DOHH2 (cell line): ENCODE measurements at regions not wholly inside any gene's neighbourhood (a gene's known extent, or its start where the extent isn't known, plus 50 kb on each side); places are given as distances from the start of the nearest gene placed in this dataset.

ENCODE experiments used
- H3F3A ChIP-seq: fragments of 200-600 bp; sonication (generic), shearing (Covaris generic); 2 replicates; pipeline ENCODE4 v1.6.0; 2016; ENCODE audit warnings: antibody characterized with exemption, mild to moderate bottlenecking; ENCODE audit not compliant: control insufficient read depth, insufficient read depth
- H3K27ac ChIP-seq: fragments of 200-600 bp; sonication (generic); 2 replicates; pipeline ENCODE4 v1.5.1; 2014; ENCODE audit warnings: low read depth, mild to moderate bottlenecking, low read length, moderate library complexity
- H3K27me3 ChIP-seq: fragments of 200-600 bp; sonication (generic); 2 replicates; pipeline ENCODE4 v1.6.1; 2014; ENCODE audit warnings: mild to moderate bottlenecking, low read length, mixed read lengths; ENCODE audit not compliant: control insufficient read depth
- H3K36me3 ChIP-seq: fragments of 200-600 bp; sonication (generic); 2 replicates; pipeline ENCODE4 v1.6.1; 2014; ENCODE audit warnings: mild to moderate bottlenecking, low read length, moderate library complexity, mixed read lengths; ENCODE audit not compliant: control insufficient read depth
- H3K4me1 ChIP-seq: fragments of 200-600 bp; sonication (generic); 2 replicates; pipeline ENCODE4 v1.6.1; 2014; ENCODE audit warnings: mild to moderate bottlenecking, low read length, mixed read lengths; ENCODE audit not compliant: control insufficient read depth
- H3K4me2 ChIP-seq: fragments of 200-600 bp; sonication (generic); 2 replicates; pipeline ENCODE4 v1.6.0; 2014; ENCODE audit warnings: mild to moderate bottlenecking, low read length, moderate library complexity
- H3K4me3 ChIP-seq: fragments of 200-600 bp; sonication (generic); 2 replicates; pipeline ENCODE4 v1.5.1; 2014; ENCODE audit warnings: mild to moderate bottlenecking, low read length, mixed read lengths
- H3K79me2 ChIP-seq: fragments of 200-600 bp; sonication (generic); 2 replicates; pipeline ENCODE4 v1.6.1; 2014; ENCODE audit warnings: mild to moderate bottlenecking, low read length, mixed read lengths; ENCODE audit not compliant: control insufficient read depth
- H3K9me2 ChIP-seq: fragments of 200-600 bp; sonication (generic); replicated peaks from 2 replicates; pipeline ENCODE4 v1.6.1; 2014; ENCODE audit warnings: mild to moderate bottlenecking, low read length, mixed read lengths; ENCODE audit not compliant: control insufficient read depth
- H3K9me3 ChIP-seq: fragments of 200-600 bp; sonication (generic); 2 replicates; pipeline ENCODE4 v1.6.1; 2014; ENCODE audit warnings: antibody characterized with exemption, low read length, mixed read lengths; ENCODE audit not compliant: control insufficient read depth, insufficient read depth
- H4K20me1 ChIP-seq: fragments of 200-600 bp; sonication (generic); 2 replicates; pipeline ENCODE4 v1.6.0; 2014; ENCODE audit warnings: low read depth, mild to moderate bottlenecking, antibody characterized with exemption, low read length, moderate library complexity; ENCODE audit not compliant: control insufficient read depth, insufficient read depth
- CTCF ChIP-seq: fragments of 200-600 bp; sonication (generic); IDR thresholded peaks from one replicate; pipeline ENCODE4 v1.5.1; 2014; ENCODE audit warnings: antibody characterized with exemption, mild to moderate bottlenecking, low read depth, low read length; ENCODE audit not compliant: poor library complexity, severe bottlenecking
- EZH2phosphoT487 ChIP-seq: fragments of 200-600 bp; sonication (generic); IDR thresholded peaks from 2 replicates; pipeline ENCODE4 v1.6.1; 2017; ENCODE audit warnings: borderline replicate concordance, mild to moderate bottlenecking, antibody characterized with exemption, low read length, moderate library complexity, mixed read lengths

GRCh38 chr5:56739990-56740389, 75.4 kb upstream of the MAP3K1 start:
- no peak overlapping the region for H3K4me3 ChIP-seq
- H3F3A ChIP-seq = peaks cover 37% of the 10 kb centered on the region
- TF ChIP-seq CTCF = no peak
- no peak for TF ChIP-seq EZH2phosphoT487
- no peaks in the 10 kb centered on the region for H3K27me3 ChIP-seq
- H4K20me1 ChIP-seq = no peaks in the 10 kb centered on the region
- no peaks in the 10 kb centered on the region for H3K9me3 ChIP-seq
- H3K27ac ChIP-seq = no peak overlapping the region
- no peaks in the 10 kb centered on the region for H3K9me2 ChIP-seq
- peaks cover 62% of the 10 kb centered on the region for H3K4me1 ChIP-seq
- H3K36me3 ChIP-seq = no peaks in the 10 kb centered on the region
- H3K79me2 ChIP-seq = no peaks in the 10 kb centered on the region
- H3K4me2 ChIP-seq = no peak overlapping the region

- H3K36me3 ChIP-seq = no peaks in the 10 kb centered on the region
- H3K27ac ChIP-seq = peak overlapping the region; percentile 93; the same call in 1 of the 2 replicates
- peak overlapping the region; percentile 96 for H3K4me2 ChIP-seq
- H3K9me3 ChIP-seq = no peaks in the 10 kb centered on the region
- no peaks in the 10 kb centered on the region for H3K79me2 ChIP-seq
- H3K27me3 ChIP-seq = no peaks in the 10 kb centered on the region
- H3K9me2 ChIP-seq = no peaks in the 10 kb centered on the region
- no peaks in the 10 kb centered on the region for H4K20me1 ChIP-seq
- H3K4me1 ChIP-seq = peaks cover 68% of the 10 kb centered on the region
- TF ChIP-seq EZH2phosphoT487 = no peak
- H3K4me3 ChIP-seq = peak overlapping the region; percentile 61; the same call in 1 of the 2 replicates
- H3F3A ChIP-seq = peaks cover 34% of the 10 kb centered on the region
Observed at GRCh38 chr5:56737951-56738606, 77.3 kb upstream of the MAP3K1 start.

GRCh38 chr5:56737002-56737621, 78.2 kb upstream of the MAP3K1 start:
- Histone ChIP-seq H3K36me3 (no peaks in the 10 kb centered on the region), H4K20me1 (no peaks in the 10 kb centered on the region), H3K27ac (peak overlapping the region; percentile 93), H3K4me1 (peaks cover 63% of the 10 kb centered on the region), H3F3A (peaks cover 34% of the 10 kb centered on the region), H3K9me3 (no peaks in the 10 kb centered on the region), H3K4me3 (peak overlapping the region; percentile 61), H3K79me2 (no peaks in the 10 kb centered on the region), H3K9me2 (no peaks in the 10 kb centered on the region), H3K27me3 (no peaks in the 10 kb centered on the region), H3K4me2 (peak overlapping the region; percentile 96)
- no peak for TF ChIP-seq CTCF
- no peak for TF ChIP-seq EZH2phosphoT487
